ENCODE measurements at regions not wholly inside any gene's neighbourhood (a gene's known extent, or its start where the extent isn't known, plus 50 kb on each side); places are given as distances from the start of the nearest gene placed in this dataset.

GRCh38 chr20:51163996-51164600 is 141.2 kb upstream of the KCNG1 start:
- H3K9ac ChIP-seq (ENCODE audit: low read length), result no peak overlapping the region
- no peak overlapping the region for H3K4me2 ChIP-seq (ENCODE audit: low read depth, low read length)
- no peak overlapping the region for H3K4me3 ChIP-seq (ENCODE audit: low read length)
- TF ChIP-seq EZH2 (optimal IDR thresholded peaks at IDR 0.05; ENCODE audit: low read depth, low read length) (no peak), EZH2phosphoT487 (IDR thresholded peaks at IDR 0.05; ENCODE audit: low read length) (no peak)
- TF ChIP-seq, protein P1, sequence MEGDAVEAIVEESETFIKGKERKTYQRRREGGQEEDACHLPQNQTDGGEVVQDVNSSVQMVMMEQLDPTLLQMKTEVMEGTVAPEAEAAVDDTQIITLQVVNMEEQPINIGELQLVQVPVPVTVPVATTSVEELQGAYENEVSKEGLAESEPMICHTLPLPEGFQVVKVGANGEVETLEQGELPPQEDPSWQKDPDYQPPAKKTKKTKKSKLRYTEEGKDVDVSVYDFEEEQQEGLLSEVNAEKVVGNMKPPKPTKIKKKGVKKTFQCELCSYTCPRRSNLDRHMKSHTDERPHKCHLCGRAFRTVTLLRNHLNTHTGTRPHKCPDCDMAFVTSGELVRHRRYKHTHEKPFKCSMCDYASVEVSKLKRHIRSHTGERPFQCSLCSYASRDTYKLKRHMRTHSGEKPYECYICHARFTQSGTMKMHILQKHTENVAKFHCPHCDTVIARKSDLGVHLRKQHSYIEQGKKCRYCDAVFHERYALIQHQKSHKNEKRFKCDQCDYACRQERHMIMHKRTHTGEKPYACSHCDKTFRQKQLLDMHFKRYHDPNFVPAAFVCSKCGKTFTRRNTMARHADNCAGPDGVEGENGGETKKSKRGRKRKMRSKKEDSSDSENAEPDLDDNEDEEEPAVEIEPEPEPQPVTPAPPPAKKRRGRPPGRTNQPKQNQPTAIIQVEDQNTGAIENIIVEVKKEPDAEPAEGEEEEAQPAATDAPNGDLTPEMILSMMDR (IDR thresholded peaks at IDR 0.05; ENCODE audit: low read length), result no peak
- H3K9me3 ChIP-seq (replicated peaks; ENCODE audit: insufficient read depth, low read length), result no peaks in the 10 kb centered on the region
- H2AFZ ChIP-seq (ENCODE audit: low read length), result no peak overlapping the region
- H3F3A ChIP-seq (ENCODE audit: insufficient read depth, low read length), result no peaks in the 10 kb centered on the region
- 0 out of 2 replicates have a peak, but pooled peaks cover 4% of the 10 kb centered on the region for H3K4me1 ChIP-seq (ENCODE audit: low read length)
- DNase-seq, result no peak
- no peaks in the 10 kb centered on the region for H3K36me3 ChIP-seq (replicated peaks; ENCODE audit: insufficient read depth, low read length)
- H3K79me2 ChIP-seq (ENCODE audit: low read length), result no peaks in the 10 kb centered on the region
- H3K9me2 ChIP-seq (replicated peaks; ENCODE audit: insufficient read depth, low read length), result no peaks in the 10 kb centered on the region
- H3K27me3 ChIP-seq (replicated peaks; ENCODE audit: insufficient read depth, low read length), result no peaks in the 10 kb centered on the region
- H4K20me1 ChIP-seq (ENCODE audit: insufficient read depth, low read length), result no peaks in the 10 kb centered on the region
- H3K27ac ChIP-seq (ENCODE audit: low read length), result no peak overlapping the region

DNA sequence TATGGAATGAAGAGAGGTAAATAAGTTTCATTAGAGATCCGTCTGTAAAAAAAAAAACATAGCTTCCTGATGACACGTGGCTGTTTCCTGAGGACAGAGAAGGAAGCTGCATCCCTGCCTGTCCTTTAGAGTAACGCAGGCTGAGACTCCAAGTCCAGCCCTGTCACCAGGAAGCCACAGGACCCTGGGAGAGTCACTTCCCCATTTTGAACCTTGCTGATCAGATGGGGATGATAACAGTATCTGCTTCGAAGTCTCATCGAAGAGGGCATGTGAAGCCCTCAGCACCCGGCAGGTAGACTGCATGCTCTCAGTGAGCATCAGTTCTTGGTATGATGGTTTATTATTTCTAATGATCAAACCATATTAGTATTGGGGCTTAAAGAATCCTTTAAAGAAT is 139.1 kb upstream of the KCNG1 start:
- Histone ChIP-seq H3K9ac (ENCODE audit: low read length) (no peak overlapping the region), H3K27me3 (replicated peaks; ENCODE audit: insufficient read depth, low read length) (no peaks in the 10 kb centered on the region), H3K9me2 (replicated peaks; ENCODE audit: insufficient read depth, low read length) (no peaks in the 10 kb centered on the region), H4K20me1 (ENCODE audit: insufficient read depth, low read length) (no peaks in the 10 kb centered on the region), H3K4me1 (ENCODE audit: low read length) (no peaks in the 10 kb centered on the region), H3K4me2 (ENCODE audit: low read depth, low read length) (no peak overlapping the region), H3K36me3 (replicated peaks; ENCODE audit: insufficient read depth, low read length) (no peaks in the 10 kb centered on the region), H3K4me3 (ENCODE audit: low read length) (no peak overlapping the region), H2AFZ (ENCODE audit: low read length) (no peak overlapping the region), H3K9me3 (replicated peaks; ENCODE audit: insufficient read depth, low read length) (no peaks in the 10 kb centered on the region), H3K27ac (ENCODE audit: low read length) (no peak overlapping the region), H3F3A (ENCODE audit: insufficient read depth, low read length) (no peaks in the 10 kb centered on the region), H3K79me2 (ENCODE audit: low read length) (no peaks in the 10 kb centered on the region)
- DNase-seq, result no peak
- TF ChIP-seq EZH2 (optimal IDR thresholded peaks at IDR 0.05; ENCODE audit: low read depth, low read length) (no peak), EZH2phosphoT487 (IDR thresholded peaks at IDR 0.05; ENCODE audit: low read length) (no peak)
- TF ChIP-seq, protein P1 (IDR thresholded peaks at IDR 0.05; ENCODE audit: low read length), result no peak

DNA sequence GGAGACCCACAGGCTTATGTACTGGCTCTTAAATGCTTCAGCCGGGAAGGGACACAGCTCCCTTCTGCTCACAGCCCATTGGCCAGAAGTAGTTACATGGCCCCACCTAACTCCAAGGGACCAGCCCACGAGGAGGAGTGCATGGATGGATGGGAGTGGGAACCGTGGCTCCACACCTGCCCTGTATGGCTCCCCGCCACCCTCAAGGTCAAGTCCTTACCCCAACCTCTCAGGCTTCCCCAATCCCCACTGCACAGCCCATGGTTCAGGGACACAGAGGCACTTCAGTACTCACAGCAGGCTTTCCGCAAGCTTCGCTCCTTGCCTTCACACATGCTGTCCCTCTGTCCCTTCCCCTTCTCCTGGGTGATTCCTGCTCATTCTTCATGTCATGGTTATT is 137.9 kb upstream of the KCNG1 start:
- Histone ChIP-seq H3K9me3 (replicated peaks; ENCODE audit: insufficient read depth, low read length) (no peaks in the 10 kb centered on the region), H3K9me2 (replicated peaks; ENCODE audit: insufficient read depth, low read length) (no peaks in the 10 kb centered on the region), H2AFZ (ENCODE audit: low read length) (no peak overlapping the region), H3K27ac (ENCODE audit: low read length) (no peak overlapping the region), H3K79me2 (ENCODE audit: low read length) (no peaks in the 10 kb centered on the region), H4K20me1 (ENCODE audit: insufficient read depth, low read length) (no peaks in the 10 kb centered on the region), H3K4me3 (ENCODE audit: low read length) (no peak overlapping the region), H3K9ac (ENCODE audit: low read length) (no peak overlapping the region), H3K36me3 (replicated peaks; ENCODE audit: insufficient read depth, low read length) (no peaks in the 10 kb centered on the region), H3K4me2 (ENCODE audit: low read depth, low read length) (no peak overlapping the region), H3K27me3 (replicated peaks; ENCODE audit: insufficient read depth, low read length) (no peaks in the 10 kb centered on the region), H3K4me1 (ENCODE audit: low read length) (no peaks in the 10 kb centered on the region), H3F3A (ENCODE audit: insufficient read depth, low read length) (no peaks in the 10 kb centered on the region)
- no peak for DNase-seq
- TF ChIP-seq, protein P1 (IDR thresholded peaks at IDR 0.05; ENCODE audit: low read length), result no peak
- no peak for TF ChIP-seq EZH2phosphoT487 (IDR thresholded peaks at IDR 0.05; ENCODE audit: low read length)
- TF ChIP-seq EZH2 (optimal IDR thresholded peaks at IDR 0.05; ENCODE audit: low read depth, low read length), result no peak
